GM23248 (cell line): ENCODE measurements at regions not wholly inside any gene's neighbourhood (a gene's known extent, or its start where the extent isn't known, plus 50 kb on each side); places are given as distances from the start of the nearest gene placed in this dataset.

Experiments used
- DNase-seq: peaks from one replicate; pipeline ENCODE4 v3.0.0-alpha.2; 2015
- H2AFZ ChIP-seq: fragments of 200-600 bp; sonication (generic); 2 replicates; pipeline ENCODE4 v1.6.1; 2016; ENCODE audit warnings: antibody characterized with exemption
- H3F3A ChIP-seq: fragments of 200-600 bp; sonication (generic); 2 replicates; pipeline ENCODE4 v1.6.1; 2016; ENCODE audit warnings: mild to moderate bottlenecking, antibody characterized with exemption, mixed run types; ENCODE audit not compliant: insufficient read depth
- H3K27ac ChIP-seq: fragments of 200-600 bp; sonication (generic); 2 replicates; pipeline ENCODE4 v1.5.1; 2016; ENCODE audit warnings: mild to moderate bottlenecking
- H3K27me3 ChIP-seq: fragments of 200-600 bp; sonication (generic); replicated peaks from 2 replicates; pipeline ENCODE4 v1.6.1; 2016; ENCODE audit warnings: mild to moderate bottlenecking; ENCODE audit not compliant: insufficient read depth
- H3K36me3 ChIP-seq: fragments of 200-600 bp; sonication (generic); 2 replicates; pipeline ENCODE4 v1.6.1; 2016; ENCODE audit warnings: low read depth, mild to moderate bottlenecking
- H3K4me1 ChIP-seq: fragments of 200-600 bp; sonication (generic); 2 replicates; pipeline ENCODE4 v1.6.1; 2016; ENCODE audit warnings: mild to moderate bottlenecking; ENCODE audit not compliant: insufficient read depth
- H3K4me2 ChIP-seq: fragments of 200-600 bp; sonication (generic); one replicate; pipeline ENCODE4 v1.6.1; 2016; ENCODE audit warnings: mild to moderate bottlenecking; ENCODE audit not compliant: unreplicated experiment
- H3K4me3 ChIP-seq: fragments of 200-600 bp; sonication (generic); 2 replicates; pipeline ENCODE4 v1.5.1; 2016; ENCODE audit warnings: mild to moderate bottlenecking
- H3K79me2 ChIP-seq: fragments of 200-600 bp; sonication (generic); 2 replicates; pipeline ENCODE4 v1.6.1; 2016; ENCODE audit warnings: mild to moderate bottlenecking; ENCODE audit not compliant: insufficient read depth
- H3K9ac ChIP-seq: fragments of 200-600 bp; sonication (generic); 2 replicates; pipeline ENCODE4 v1.6.1; 2016; ENCODE audit warnings: mild to moderate bottlenecking
- H3K9me2 ChIP-seq: fragments of 200-600 bp; sonication (generic); 2 replicates; pipeline ENCODE4 v1.6.1; 2016; ENCODE audit warnings: mixed run types, mild to moderate bottlenecking, moderate library complexity; ENCODE audit not compliant: insufficient read depth
- H3K9me3 ChIP-seq: fragments of 200-600 bp; sonication (generic); one replicate; pipeline ENCODE4 v1.6.1; 2017; ENCODE audit warnings: low read depth
- H4K20me1 ChIP-seq: fragments of 200-600 bp; sonication (generic); 2 replicates; pipeline ENCODE4 v1.6.0; 2016; ENCODE audit not compliant: insufficient read depth
- EZH2 ChIP-seq: fragments of 200-600 bp; sonication (generic); IDR thresholded peaks from 2 replicates; pipeline ENCODE4 v1.6.1; 2018; ENCODE audit warnings: antibody characterized with exemption, mild to moderate bottlenecking; ENCODE audit not compliant: insufficient read depth, poor library complexity, severe bottlenecking
- EZH2phosphoT487 ChIP-seq: fragments of 200-600 bp; sonication (generic); IDR thresholded peaks from 2 replicates; pipeline ENCODE4 v1.6.1; 2018; ENCODE audit warnings: antibody characterized with exemption, moderate library complexity, mild to moderate bottlenecking, low read depth; ENCODE audit not compliant: insufficient read depth
- WGBS, 2 experiments: methylation state at CpG; one replicate each; pipeline ENCODE4 v1.1.6; 2015 to 2017; ENCODE audit warnings: low lambda C conversion rate in 2 of 2, low coverage in 1 of 2; ENCODE audit errors: missing lambda C conversion rate in 2 of 2; 5-methylcytosine and 5-hydroxymethylcytosine counted together
- in situ Hi-C: fragments of 300-500 bp; cut with MboI; formaldehyde crosslinking; loops from 2 replicates; pipeline ENCODE4 v1.15.0; 2020

DNA sequence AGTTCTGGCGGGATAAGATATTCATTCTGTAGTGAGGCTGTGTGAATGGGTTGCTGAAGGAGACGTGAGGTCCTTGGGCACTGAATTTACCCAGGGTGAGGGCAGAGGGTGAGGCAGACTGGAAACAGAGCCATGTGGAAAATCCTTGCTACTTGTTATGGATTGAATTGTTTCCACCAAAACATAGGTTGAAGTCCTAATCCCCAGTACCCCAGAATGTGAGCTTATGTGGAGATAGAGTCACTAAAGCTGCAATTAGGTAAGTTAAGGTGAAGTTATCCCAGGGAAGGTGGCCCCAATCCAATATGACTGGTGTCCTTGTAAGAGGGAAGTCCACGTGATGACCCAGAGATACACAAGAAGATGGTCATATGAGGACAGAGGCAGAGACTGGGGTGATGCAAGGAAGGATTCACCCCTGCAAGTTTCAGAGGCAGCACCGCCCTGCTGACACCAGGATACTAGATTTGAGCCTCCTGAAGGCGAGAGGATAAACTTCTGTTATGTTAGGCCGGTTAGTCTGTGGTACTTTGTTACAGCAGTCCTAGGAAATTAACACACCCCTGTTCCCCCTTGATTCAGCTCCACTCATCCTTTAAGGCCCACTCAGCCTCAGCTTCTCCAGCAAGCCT, 289.4 kb upstream of the MEX3C start:
- no peaks in the 10 kb centered on the region for H3F3A ChIP-seq
- H4K20me1 ChIP-seq: no peaks in the 10 kb centered on the region
- no peaks in the 10 kb centered on the region for H3K79me2 ChIP-seq
- H3K4me2 ChIP-seq: no peak overlapping the region
- DNase-seq: no peak
- no peak overlapping the region for H2AFZ ChIP-seq
- no peaks in the 10 kb centered on the region for H3K9me3 ChIP-seq
- no peaks in the 10 kb centered on the region for H3K4me1 ChIP-seq
- H3K27ac ChIP-seq: no peak overlapping the region
- no peaks in the 10 kb centered on the region for H3K9me2 ChIP-seq
- H3K9ac ChIP-seq: no peak overlapping the region
- 18 to 22% methylated on average over 6 of the region's 6 CpGs for WGBS, 2 experiments
- H3K27me3 ChIP-seq: no peaks in the 10 kb centered on the region
- no peaks in the 10 kb centered on the region for H3K36me3 ChIP-seq
- in situ Hi-C loops: no loop called here
- TF ChIP-seq EZH2phosphoT487: no peak
- no peak for TF ChIP-seq EZH2
- no peak overlapping the region for H3K4me3 ChIP-seq

DNA sequence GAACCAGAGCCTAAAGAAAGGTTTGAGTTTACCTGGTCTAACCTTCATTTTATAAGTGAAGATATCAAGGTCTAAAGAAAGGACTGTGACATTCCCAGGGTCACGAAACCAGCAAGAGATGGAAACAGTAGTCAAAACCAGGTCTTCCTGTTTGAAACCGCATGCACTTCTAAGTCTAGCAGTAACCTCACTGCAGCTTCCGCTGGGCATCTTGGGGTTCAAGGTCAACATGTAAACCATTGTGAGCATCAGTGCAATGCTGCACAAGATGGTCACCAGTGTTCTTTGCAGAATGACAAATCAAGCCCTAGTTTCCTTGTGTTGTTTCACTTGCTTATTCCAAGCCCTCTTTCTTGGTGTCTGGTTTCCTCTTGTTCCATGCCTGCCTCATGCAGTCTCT, 292.9 kb upstream of the MEX3C start:
- Histone ChIP-seq H3K9me3 (no peaks in the 10 kb centered on the region), H3K27ac (no peak overlapping the region), H3F3A (no peaks in the 10 kb centered on the region), H3K27me3 (no peaks in the 10 kb centered on the region), H3K4me3 (no peak overlapping the region), H4K20me1 (no peaks in the 10 kb centered on the region), H3K36me3 (no peaks in the 10 kb centered on the region), H3K79me2 (no peaks in the 10 kb centered on the region), H2AFZ (no peak overlapping the region), H3K4me2 (no peak overlapping the region), H3K9ac (no peak overlapping the region), H3K9me2 (no peaks in the 10 kb centered on the region), H3K4me1 (no peaks in the 10 kb centered on the region)
- in situ Hi-C loops: no loop called here
- no peak for DNase-seq
- TF ChIP-seq EZH2phosphoT487 (no peak), EZH2 (no peak)
- 44 to 50% methylated on average over 3 of the region's 3 CpGs for WGBS, 2 experiments

DNA sequence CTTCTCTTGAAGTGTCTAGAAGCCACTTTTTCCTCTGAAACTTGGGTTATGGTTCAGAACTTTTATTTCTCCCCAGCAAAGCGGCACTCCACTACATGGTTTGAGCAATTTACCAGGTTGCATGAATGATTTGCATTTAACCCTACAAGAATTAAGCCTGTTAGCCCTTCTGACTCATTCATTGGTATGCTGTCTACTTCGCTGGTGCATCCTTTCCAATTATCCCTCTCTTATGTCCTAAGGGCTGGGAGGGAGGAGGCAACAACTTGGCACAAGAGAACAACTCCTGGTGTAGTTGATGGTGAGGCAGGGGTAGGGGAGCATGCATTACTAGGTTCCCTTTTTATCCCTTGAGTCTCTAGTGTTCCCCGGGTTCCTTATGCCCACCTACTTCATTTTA, 293.4 kb upstream of the MEX3C start:
- Histone ChIP-seq H3K9me3 (no peaks in the 10 kb centered on the region), H3K79me2 (no peaks in the 10 kb centered on the region), H3K4me3 (no peak overlapping the region), H3K27ac (no peak overlapping the region), H3F3A (no peaks in the 10 kb centered on the region), H2AFZ (no peak overlapping the region), H3K9ac (no peak overlapping the region), H3K9me2 (no peaks in the 10 kb centered on the region), H3K36me3 (no peaks in the 10 kb centered on the region), H3K4me2 (no peak overlapping the region), H3K4me1 (no peaks in the 10 kb centered on the region), H4K20me1 (no peaks in the 10 kb centered on the region), H3K27me3 (no peaks in the 10 kb centered on the region)
- DNase-seq: no peak
- WGBS, 2 experiments: 12 to 20% methylated on average over 3 of the region's 3 CpGs
- no peak for TF ChIP-seq EZH2phosphoT487
- no peak for TF ChIP-seq EZH2
- in situ Hi-C loops: no loop called here

DNA sequence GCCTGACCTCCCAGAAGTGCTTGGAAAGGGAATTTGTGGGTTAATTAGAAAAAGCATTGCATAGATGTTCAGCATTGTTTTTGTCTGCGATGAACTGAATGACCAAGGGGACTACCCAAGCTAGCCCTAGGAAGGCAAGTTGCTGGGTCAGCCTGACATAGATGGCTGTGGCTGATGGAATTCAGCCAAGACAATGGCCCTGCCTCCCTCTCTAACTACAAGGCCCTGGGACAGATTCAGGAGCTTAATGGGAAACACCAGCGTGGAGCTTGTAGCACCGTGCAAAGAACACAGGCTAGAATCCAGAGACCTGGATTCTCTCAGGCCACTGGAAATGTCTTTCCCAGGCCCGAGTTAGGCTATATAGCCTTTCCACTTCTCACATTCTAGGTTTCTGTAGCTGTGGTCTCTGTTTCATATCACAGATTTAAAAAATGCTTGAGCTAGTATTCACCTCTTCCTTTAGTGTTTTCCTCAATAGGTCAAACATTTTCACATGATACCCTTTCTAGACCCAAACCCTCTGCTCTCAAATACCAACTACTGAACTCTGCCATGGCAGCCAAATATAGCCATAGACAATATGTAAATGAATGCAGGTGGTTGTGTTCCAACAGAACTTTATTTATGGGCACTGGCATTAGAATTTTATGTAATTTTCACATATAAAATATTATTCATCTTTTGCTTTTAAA, 294.3 kb upstream of the MEX3C start:
- H4K20me1 ChIP-seq: no peaks in the 10 kb centered on the region
- in situ Hi-C loops: no loop called here
- no peaks in the 10 kb centered on the region for H3K4me1 ChIP-seq
- WGBS, 2 experiments: 2 to 5% methylated on average over 4 of the region's 4 CpGs
- no peaks in the 10 kb centered on the region for H3F3A ChIP-seq
- H3K9me2 ChIP-seq: no peaks in the 10 kb centered on the region
- H3K27ac ChIP-seq: no peak overlapping the region
- no peak for DNase-seq
- TF ChIP-seq EZH2phosphoT487 (no peak), EZH2 (no peak)
- no peaks in the 10 kb centered on the region for H3K36me3 ChIP-seq
- H3K9me3 ChIP-seq: no peaks in the 10 kb centered on the region
- H3K9ac ChIP-seq: no peak overlapping the region
- H3K27me3 ChIP-seq: no peaks in the 10 kb centered on the region
- H3K79me2 ChIP-seq: no peaks in the 10 kb centered on the region
- H3K4me3 ChIP-seq: no peak overlapping the region
- no peak overlapping the region for H2AFZ ChIP-seq
- no peak overlapping the region for H3K4me2 ChIP-seq
